GM12874 (cell line): ENCODE measurements at regions not wholly inside any gene's neighbourhood (a gene's known extent, or its start where the extent isn't known, plus 50 kb on each side); places are given as distances from the start of the nearest gene placed in this dataset.

Experiments
- TF ChIP-seq, protein P1 (sequence below): IDR thresholded peaks from 2 replicates; pipeline ENCODE4 v1.5.1; 2011; ENCODE audit warnings: low read depth, mild to moderate bottlenecking, control low read depth, low read length, moderate library complexity; ENCODE audit not compliant: insufficient read depth

DNA sequence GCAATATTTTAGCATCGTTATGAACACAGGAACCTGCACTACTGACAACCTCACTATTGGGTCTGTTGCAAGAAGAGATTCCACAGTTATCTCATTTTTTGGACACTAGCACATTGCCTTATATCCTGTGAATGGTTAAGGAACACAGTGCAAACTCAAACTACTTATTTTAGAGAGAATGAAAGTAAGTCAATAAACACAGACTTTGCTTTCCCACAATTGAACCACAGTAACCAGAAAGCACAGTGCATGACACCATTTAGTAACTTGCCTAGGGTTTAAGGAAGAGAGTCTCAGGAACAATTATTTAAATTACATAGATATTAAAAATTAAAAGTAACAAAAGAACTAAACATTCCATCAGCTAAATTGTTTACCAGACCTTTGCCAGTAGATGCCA lies 468.8 kb downstream of the ZWINT start:
- TF ChIP-seq, protein P1, sequence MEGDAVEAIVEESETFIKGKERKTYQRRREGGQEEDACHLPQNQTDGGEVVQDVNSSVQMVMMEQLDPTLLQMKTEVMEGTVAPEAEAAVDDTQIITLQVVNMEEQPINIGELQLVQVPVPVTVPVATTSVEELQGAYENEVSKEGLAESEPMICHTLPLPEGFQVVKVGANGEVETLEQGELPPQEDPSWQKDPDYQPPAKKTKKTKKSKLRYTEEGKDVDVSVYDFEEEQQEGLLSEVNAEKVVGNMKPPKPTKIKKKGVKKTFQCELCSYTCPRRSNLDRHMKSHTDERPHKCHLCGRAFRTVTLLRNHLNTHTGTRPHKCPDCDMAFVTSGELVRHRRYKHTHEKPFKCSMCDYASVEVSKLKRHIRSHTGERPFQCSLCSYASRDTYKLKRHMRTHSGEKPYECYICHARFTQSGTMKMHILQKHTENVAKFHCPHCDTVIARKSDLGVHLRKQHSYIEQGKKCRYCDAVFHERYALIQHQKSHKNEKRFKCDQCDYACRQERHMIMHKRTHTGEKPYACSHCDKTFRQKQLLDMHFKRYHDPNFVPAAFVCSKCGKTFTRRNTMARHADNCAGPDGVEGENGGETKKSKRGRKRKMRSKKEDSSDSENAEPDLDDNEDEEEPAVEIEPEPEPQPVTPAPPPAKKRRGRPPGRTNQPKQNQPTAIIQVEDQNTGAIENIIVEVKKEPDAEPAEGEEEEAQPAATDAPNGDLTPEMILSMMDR: no peak

DNA sequence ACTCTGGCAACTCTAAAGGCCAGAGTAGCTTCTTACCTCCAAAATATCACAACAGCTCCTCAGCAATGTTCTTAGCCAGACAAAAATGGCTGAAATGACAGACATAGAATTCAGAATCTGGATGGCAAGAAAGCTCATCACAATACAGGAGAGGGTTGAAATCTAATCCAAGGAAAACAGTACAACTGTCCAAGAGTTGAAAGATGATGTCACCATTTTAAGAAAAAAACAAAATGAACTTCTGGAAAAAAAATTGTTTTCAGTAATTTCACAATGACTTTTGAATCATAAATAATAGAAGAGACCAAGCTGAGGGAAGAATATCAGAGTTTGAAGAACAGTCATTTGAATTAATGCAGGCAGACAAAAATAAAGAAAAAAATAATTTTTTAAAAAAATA lies 479.5 kb downstream of the ZWINT start:
- TF ChIP-seq, protein P1: no peak

DNA sequence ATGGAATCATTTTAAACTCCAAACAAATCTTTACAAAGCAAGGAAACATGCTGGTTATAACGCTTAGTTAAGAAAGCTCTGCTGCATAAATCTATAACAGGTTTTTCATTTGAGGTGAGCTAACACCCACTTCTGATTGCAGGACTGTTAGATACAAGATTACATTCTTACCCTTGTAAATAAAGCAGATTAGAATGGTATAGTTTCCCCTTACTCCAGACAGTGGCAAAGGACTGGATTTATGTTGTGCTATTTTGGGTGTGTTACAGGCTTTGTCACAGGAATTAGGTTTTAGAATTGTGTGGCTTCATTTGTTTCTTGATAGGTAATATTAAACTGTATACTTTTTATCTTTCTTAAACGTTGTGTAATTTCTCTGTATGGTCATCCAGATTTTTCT lies 487.6 kb downstream of the ZWINT start:
- TF ChIP-seq, protein P1: no peak

DNA sequence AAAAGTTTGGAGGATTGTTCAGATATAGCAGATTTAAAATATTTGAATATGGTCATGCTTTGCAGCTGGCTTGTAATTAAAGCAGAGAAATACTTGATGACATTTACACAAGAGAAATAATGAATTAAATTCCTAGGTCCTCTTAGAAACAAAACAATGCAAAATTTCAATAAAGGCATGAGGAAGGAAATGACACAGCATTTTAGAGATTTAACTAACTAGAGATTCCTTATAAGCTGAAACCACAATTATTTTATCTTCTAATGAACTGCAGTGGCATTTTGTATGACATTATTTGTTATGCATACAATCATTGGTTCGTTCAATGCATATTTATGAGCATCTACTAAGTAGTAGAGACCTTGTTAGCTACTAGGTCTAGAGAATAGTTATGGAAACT lies 490.9 kb downstream of the ZWINT start:
- TF ChIP-seq, protein P1: no peak

DNA sequence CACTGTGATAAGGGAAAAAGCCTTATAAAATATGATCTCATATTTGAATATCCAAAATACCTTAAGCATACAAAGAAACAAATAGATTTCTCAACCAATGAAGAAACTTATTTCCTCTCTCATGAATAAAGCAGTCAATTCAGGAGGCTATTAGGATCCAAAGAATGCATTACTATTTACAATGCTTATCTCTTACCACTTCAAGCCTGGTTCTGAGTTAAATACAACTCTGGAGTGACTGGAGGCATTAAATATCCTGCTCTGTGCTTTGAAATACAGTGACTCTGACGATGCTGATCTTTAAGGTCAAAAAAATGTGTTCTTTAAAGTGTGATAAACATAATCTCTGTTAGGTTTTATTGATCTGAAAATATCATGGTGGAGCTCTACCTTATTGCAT lies 493.2 kb downstream of the ZWINT start:
- TF ChIP-seq, protein P1: no peak

DNA sequence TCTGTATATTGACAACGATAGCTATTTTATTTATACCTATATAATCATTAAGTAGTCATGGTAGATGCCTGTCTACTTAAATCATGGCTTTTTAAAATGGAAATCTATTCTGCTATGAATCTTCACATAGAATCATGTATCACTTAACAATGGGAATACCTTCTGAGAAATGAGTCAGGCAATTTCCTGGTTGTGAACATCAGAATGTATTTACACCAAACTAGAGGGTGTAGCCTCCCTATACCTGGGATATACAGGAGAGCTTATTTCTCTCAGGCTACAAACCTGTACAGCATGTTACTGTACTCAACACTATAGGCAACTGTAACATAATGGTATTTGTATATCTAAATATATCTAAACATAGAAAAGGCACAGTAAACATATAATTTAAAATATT lies 502.3 kb downstream of the ZWINT start:
- TF ChIP-seq, protein P1: no peak

DNA sequence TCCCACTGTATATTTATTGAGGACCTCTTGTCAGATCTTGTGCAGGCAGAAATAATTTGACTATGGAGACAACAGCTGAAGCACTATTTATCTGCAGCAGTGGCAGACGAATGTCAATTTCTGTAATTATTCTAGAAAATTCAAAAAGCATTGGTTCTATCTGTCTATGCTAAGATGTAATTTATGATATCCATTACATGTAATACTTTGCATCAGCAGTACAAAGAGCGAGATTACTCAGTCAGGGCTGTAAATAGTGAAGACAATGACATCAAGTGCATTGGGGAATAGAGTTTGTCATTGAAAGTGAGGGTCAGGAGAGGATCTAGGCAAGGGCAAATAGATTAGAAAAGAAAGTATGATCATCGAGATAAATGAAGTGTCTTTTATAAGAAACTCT lies 508.2 kb downstream of the ZWINT start:
- TF ChIP-seq, protein P1: no peak

DNA sequence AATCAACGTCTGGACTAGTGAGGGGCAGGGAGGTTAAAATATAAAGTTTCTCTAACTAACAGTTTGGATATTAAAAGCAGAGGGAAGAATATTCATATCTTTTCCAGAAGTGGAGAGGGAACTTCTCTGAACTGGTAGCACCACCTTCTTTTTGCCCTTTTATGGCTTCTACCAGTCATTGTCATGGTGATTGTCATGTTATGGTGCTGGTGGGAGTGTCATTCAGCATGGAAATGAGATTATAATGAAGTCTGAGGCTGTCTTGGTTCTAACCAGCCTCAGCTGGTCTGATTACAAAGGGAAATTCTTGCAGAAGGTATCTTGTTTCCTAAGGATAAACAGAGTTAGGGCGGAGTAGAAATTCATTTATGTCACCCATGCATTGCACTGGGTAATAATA lies 523.8 kb downstream of the ZWINT start:
- TF ChIP-seq, protein P1: no peak
